Endodermal cell (in vitro differentiated cells): ENCODE measurements at regions not wholly inside any gene's neighbourhood (a gene's known extent, or its start where the extent isn't known, plus 50 kb on each side); places are given as distances from the start of the nearest gene placed in this dataset.

Source experiments
- DNase-seq: peaks from one replicate; pipeline ENCODE4 v3.0.0-alpha.2; 2017
- H3K27ac ChIP-seq: 2 replicates; pipeline ENCODE4 v1.5.1; 2013; ENCODE audit warnings: mild to moderate bottlenecking, low read depth, low read length, moderate library complexity
- H3K27me3 ChIP-seq: 2 replicates; pipeline ENCODE4 v1.6.1; 2013; ENCODE audit warnings: mild to moderate bottlenecking, low read length, moderate library complexity; ENCODE audit not compliant: insufficient read depth, control insufficient read depth, poor library complexity, severe bottlenecking
- H3K36me3 ChIP-seq: 2 replicates; pipeline ENCODE4 v1.7.0; 2013; ENCODE audit warnings: mild to moderate bottlenecking, low read length, moderate library complexity; ENCODE audit not compliant: control insufficient read depth, insufficient read depth
- H3K4me1 ChIP-seq: one replicate; pipeline ENCODE4 v1.7.0; 2013; ENCODE audit warnings: low read length; ENCODE audit not compliant: control insufficient read depth, insufficient read depth
- H3K4me3 ChIP-seq: 2 replicates; pipeline ENCODE4 v1.5.1; 2013; ENCODE audit warnings: mild to moderate bottlenecking, low read length, moderate library complexity
- H3K9ac ChIP-seq: 2 replicates; pipeline ENCODE4 v1.6.1; 2013; ENCODE audit warnings: mild to moderate bottlenecking, low read length, moderate library complexity; ENCODE audit not compliant: poor library complexity, severe bottlenecking; ENCODE audit errors: extremely low read depth
- H3K9me3 ChIP-seq: 2 replicates; pipeline ENCODE4 v1.6.1; 2013; ENCODE audit warnings: mild to moderate bottlenecking, low read length, moderate library complexity; ENCODE audit not compliant: control insufficient read depth
- H3K27ac Mint-ChIP-seq: 2 replicates; pipeline ENCODE4 v1.8.0; 2020; ENCODE audit warnings: mixed read lengths
- H3K27me3 Mint-ChIP-seq: 2 replicates; pipeline ENCODE4 v1.8.0; 2021; ENCODE audit warnings: mild to moderate bottlenecking, mixed read lengths; ENCODE audit not compliant: insufficient read depth
- H3K36me3 Mint-ChIP-seq: 2 replicates; pipeline ENCODE4 v1.8.0; 2020; ENCODE audit warnings: low read depth, mixed read lengths
- H3K4me1 Mint-ChIP-seq: 2 replicates; pipeline ENCODE4 v1.8.0; 2020; ENCODE audit warnings: mixed read lengths
- H3K4me3 Mint-ChIP-seq: 2 replicates; pipeline ENCODE4 v1.8.0; 2020; ENCODE audit warnings: mild to moderate bottlenecking, moderate library complexity, mixed read lengths
- H3K9me3 Mint-ChIP-seq: 2 replicates; pipeline ENCODE4 v1.8.0; 2020; ENCODE audit warnings: mild to moderate bottlenecking, mixed read lengths
- WGBS, 2 experiments: methylation state at CpG; one replicate each; pipeline versions ENCODE4 v1.1.5 to v1.1.7; 2013; ENCODE audit warnings: missing lambda C conversion rate in 2 of 2, mixed read lengths in 1 of 2; ENCODE audit not compliant: insufficient coverage in 1 of 2, insufficient read length in 1 of 2; 5-methylcytosine and 5-hydroxymethylcytosine counted together
- TF ChIP-seq, protein P1 (sequence below): fragments of 200-600 bp; sonication (generic); conservative IDR thresholded peaks from 2 replicates; pipeline ENCODE4 v1.5.0; 2021; ENCODE audit warnings: antibody characterized with exemption, mild to moderate bottlenecking

DNA sequence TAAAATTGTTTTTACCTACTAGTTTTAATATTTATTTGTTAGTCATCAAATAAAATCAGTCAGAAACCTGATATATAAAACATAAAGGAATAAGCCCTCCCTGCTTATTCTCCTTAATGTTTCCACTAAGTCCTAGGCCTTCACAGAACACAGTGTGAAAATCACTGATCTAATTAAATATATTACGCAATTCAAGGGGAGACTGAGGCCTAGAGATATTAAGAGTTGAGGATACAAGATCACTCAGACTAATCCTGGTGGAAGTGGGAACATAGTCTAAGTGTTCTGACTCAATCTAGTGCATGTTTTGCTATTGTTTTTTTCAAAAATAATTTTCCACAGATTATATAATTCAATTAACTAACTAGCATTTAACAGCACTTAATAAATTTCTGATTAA lies 401.1 kb downstream of the SLCO4C1 start:
- WGBS, 2 experiments: 95 to 100% methylated on average over 1 of the region's 1 CpG
- H3K27me3 ChIP-seq: no peaks in the 10 kb centered on the region
- H3K9ac ChIP-seq: no peak overlapping the region
- no peak overlapping the region for H3K27ac Mint-ChIP-seq
- H3K27ac ChIP-seq: no peak overlapping the region
- H3K9me3 Mint-ChIP-seq: no peaks in the 10 kb centered on the region
- no peaks in the 10 kb centered on the region for H3K36me3 ChIP-seq
- H3K9me3 ChIP-seq: no peaks in the 10 kb centered on the region
- peaks cover 4% of the 10 kb centered on the region for H3K4me1 Mint-ChIP-seq
- no peaks in the 10 kb centered on the region for H3K36me3 Mint-ChIP-seq
- H3K4me3 Mint-ChIP-seq: no peak overlapping the region
- H3K27me3 Mint-ChIP-seq: no peaks in the 10 kb centered on the region
- no peak overlapping the region for H3K4me3 ChIP-seq
- TF ChIP-seq, protein P1, sequence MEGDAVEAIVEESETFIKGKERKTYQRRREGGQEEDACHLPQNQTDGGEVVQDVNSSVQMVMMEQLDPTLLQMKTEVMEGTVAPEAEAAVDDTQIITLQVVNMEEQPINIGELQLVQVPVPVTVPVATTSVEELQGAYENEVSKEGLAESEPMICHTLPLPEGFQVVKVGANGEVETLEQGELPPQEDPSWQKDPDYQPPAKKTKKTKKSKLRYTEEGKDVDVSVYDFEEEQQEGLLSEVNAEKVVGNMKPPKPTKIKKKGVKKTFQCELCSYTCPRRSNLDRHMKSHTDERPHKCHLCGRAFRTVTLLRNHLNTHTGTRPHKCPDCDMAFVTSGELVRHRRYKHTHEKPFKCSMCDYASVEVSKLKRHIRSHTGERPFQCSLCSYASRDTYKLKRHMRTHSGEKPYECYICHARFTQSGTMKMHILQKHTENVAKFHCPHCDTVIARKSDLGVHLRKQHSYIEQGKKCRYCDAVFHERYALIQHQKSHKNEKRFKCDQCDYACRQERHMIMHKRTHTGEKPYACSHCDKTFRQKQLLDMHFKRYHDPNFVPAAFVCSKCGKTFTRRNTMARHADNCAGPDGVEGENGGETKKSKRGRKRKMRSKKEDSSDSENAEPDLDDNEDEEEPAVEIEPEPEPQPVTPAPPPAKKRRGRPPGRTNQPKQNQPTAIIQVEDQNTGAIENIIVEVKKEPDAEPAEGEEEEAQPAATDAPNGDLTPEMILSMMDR: no peak
- no peaks in the 10 kb centered on the region for H3K4me1 ChIP-seq
- DNase-seq: no peak

DNA sequence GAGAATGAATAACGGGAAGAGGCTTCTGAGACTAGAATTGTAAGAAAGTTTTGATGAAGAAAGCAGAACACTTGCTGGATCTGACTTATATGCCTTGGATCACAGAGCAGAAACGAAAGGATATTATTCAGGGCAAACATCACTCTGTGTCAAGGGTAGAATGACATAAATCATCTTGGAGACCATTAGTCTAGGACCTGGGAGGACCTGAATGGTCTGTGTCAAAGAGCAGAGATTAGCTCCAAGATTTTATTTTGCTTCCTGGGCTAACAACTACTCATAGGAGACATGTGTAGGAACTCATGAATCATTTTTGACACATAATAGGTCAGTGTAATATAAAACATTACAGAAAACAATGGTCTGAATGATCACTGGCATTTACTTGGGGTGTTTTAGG lies 417.9 kb downstream of the SLCO4C1 start:
- Histone ChIP-seq H3K9me3 (no peaks in the 10 kb centered on the region), H3K4me3 (no peak overlapping the region), H3K4me1 (no peaks in the 10 kb centered on the region), H3K27ac (no peak overlapping the region), H3K27me3 (no peaks in the 10 kb centered on the region), H3K36me3 (no peaks in the 10 kb centered on the region), H3K9ac (no peak overlapping the region)
- TF ChIP-seq, protein P1: no peak
- Mint-ChIP-seq H3K27me3 (no peaks in the 10 kb centered on the region), H3K4me3 (no peak overlapping the region), H3K9me3 (no peaks in the 10 kb centered on the region), H3K36me3 (no peaks in the 10 kb centered on the region), H3K4me1 (no peaks in the 10 kb centered on the region), H3K27ac (no peak overlapping the region)
- WGBS, 2 experiments: 84 to 93% methylated on average over 2 of the region's 2 CpGs
- DNase-seq: no peak

DNA sequence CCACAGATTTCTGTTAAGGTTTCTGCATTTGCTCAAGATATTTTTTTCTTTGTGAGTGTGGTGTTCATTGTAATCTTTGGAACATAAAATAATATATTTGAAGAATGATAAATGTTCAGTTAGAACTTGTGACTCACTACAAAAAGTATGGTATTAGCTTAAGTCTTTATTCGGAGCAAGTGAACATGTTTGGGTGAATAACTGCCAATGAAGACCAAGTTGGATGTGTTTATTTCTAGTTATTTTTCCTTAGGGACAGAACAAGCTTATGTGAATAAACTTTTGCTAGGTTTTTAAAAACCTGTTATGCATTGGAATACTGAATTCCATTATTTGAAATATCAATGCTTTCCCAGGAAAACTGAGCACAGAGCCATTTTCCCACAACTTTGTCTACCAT lies 418.6 kb downstream of the SLCO4C1 start:
- H3K9ac ChIP-seq: no peak overlapping the region
- Mint-ChIP-seq H3K27ac (no peak overlapping the region), H3K4me1 (no peaks in the 10 kb centered on the region), H3K4me3 (no peak overlapping the region), H3K36me3 (no peaks in the 10 kb centered on the region), H3K27me3 (no peaks in the 10 kb centered on the region), H3K9me3 (no peaks in the 10 kb centered on the region)
- H3K4me1 ChIP-seq: no peaks in the 10 kb centered on the region
- TF ChIP-seq, protein P1: no peak
- no peak overlapping the region for H3K27ac ChIP-seq
- H3K27me3 ChIP-seq: no peaks in the 10 kb centered on the region
- no peak overlapping the region for H3K4me3 ChIP-seq
- no peak for DNase-seq
- WGBS, 2 experiments: 91 to 100% methylated on average over 1 of the region's 1 CpG
- H3K9me3 ChIP-seq: no peaks in the 10 kb centered on the region
- no peaks in the 10 kb centered on the region for H3K36me3 ChIP-seq
